GM23338 (cell line): ENCODE measurements at regions not wholly inside any gene's neighbourhood (a gene's known extent, or its start where the extent isn't known, plus 50 kb on each side); places are given as distances from the start of the nearest gene placed in this dataset.

Experiments used
- CREB1 ChIP-seq: fragments of 250-450 bp; sonication (Bioruptor Pico); IDR thresholded peaks from 2 replicates; pipeline ENCODE4 v1.5.0; 2020; ENCODE audit warnings: low read depth, mild to moderate bottlenecking, moderate library complexity
- EZH2 ChIP-seq: fragments of 200-600 bp; sonication (generic); IDR thresholded peaks from one replicate; pipeline ENCODE4 v1.8.0; 2017; ENCODE audit warnings: antibody characterized with exemption, mild to moderate bottlenecking, low read depth; ENCODE audit not compliant: unreplicated experiment
- EZH2phosphoT487 ChIP-seq: fragments of 200-600 bp; sonication (generic); IDR thresholded peaks from one replicate; pipeline ENCODE4 v1.8.1; 2018; ENCODE audit warnings: antibody characterized with exemption; ENCODE audit not compliant: unreplicated experiment
- JUNB ChIP-seq: IDR thresholded peaks from one replicate; pipeline ENCODE4 v1.6.1; 2016; ENCODE audit warnings: antibody characterized with exemption; ENCODE audit not compliant: unreplicated experiment
- POLR2AphosphoS5 ChIP-seq: IDR thresholded peaks from 2 replicates; pipeline ENCODE4 v1.6.1; 2016; ENCODE audit warnings: antibody characterized with exemption, low read depth
- STAT1 ChIP-seq: IDR thresholded peaks from one replicate; pipeline ENCODE4 v1.6.1; 2016; ENCODE audit warnings: antibody characterized with exemption; ENCODE audit not compliant: unreplicated experiment
- ZNF331 ChIP-seq: fragments of 250-450 bp; sonication (Bioruptor Pico); IDR thresholded peaks from 2 replicates; pipeline ENCODE4 v1.5.0; 2020; ENCODE audit warnings: low read depth, mild to moderate bottlenecking, moderate library complexity
- TF ChIP-seq, protein P1 (sequence below): IDR thresholded peaks from one replicate; pipeline ENCODE4 v1.6.1; 2018; ENCODE audit warnings: antibody characterized with exemption; ENCODE audit not compliant: unreplicated experiment
- TF ChIP-seq, protein P2 (sequence below), 2 experiments: fragments of 200-600 bp in 1 of 2; sonication (generic) in 1 of 2; conservative IDR thresholded peaks; 2 replicates each; pipeline versions ENCODE4 v1.5.1 to v1.6.1; 2016 to 2017; ENCODE audit warnings: antibody characterized with exemption in 2 of 2, low read depth in 2 of 2, mild to moderate bottlenecking in 2 of 2, moderate library complexity in 1 of 2

DNA sequence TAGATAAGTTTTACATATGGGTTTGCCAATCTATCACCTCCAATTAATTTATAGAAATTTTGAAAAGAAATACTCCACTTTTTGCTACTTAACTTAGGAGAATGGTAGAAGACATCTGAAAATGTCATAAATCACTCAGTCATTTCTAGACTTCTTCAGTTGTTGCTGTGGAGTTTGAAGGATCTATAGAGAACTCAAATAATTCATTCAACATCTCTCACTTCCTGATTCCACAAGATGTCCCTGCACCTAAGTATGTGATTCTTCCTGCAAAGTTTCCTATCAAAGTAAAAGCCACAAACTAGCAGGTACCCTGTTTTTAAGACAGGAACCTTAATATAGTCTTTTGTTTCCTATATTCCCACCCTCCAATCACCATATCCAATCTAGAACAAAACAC, 297.1 kb upstream of the ATP10B start:
- TF ChIP-seq, protein P1, sequence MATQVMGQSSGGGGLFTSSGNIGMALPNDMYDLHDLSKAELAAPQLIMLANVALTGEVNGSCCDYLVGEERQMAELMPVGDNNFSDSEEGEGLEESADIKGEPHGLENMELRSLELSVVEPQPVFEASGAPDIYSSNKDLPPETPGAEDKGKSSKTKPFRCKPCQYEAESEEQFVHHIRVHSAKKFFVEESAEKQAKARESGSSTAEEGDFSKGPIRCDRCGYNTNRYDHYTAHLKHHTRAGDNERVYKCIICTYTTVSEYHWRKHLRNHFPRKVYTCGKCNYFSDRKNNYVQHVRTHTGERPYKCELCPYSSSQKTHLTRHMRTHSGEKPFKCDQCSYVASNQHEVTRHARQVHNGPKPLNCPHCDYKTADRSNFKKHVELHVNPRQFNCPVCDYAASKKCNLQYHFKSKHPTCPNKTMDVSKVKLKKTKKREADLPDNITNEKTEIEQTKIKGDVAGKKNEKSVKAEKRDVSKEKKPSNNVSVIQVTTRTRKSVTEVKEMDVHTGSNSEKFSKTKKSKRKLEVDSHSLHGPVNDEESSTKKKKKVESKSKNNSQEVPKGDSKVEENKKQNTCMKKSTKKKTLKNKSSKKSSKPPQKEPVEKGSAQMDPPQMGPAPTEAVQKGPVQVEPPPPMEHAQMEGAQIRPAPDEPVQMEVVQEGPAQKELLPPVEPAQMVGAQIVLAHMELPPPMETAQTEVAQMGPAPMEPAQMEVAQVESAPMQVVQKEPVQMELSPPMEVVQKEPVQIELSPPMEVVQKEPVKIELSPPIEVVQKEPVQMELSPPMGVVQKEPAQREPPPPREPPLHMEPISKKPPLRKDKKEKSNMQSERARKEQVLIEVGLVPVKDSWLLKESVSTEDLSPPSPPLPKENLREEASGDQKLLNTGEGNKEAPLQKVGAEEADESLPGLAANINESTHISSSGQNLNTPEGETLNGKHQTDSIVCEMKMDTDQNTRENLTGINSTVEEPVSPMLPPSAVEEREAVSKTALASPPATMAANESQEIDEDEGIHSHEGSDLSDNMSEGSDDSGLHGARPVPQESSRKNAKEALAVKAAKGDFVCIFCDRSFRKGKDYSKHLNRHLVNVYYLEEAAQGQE: no peak
- TF ChIP-seq, protein P2, sequence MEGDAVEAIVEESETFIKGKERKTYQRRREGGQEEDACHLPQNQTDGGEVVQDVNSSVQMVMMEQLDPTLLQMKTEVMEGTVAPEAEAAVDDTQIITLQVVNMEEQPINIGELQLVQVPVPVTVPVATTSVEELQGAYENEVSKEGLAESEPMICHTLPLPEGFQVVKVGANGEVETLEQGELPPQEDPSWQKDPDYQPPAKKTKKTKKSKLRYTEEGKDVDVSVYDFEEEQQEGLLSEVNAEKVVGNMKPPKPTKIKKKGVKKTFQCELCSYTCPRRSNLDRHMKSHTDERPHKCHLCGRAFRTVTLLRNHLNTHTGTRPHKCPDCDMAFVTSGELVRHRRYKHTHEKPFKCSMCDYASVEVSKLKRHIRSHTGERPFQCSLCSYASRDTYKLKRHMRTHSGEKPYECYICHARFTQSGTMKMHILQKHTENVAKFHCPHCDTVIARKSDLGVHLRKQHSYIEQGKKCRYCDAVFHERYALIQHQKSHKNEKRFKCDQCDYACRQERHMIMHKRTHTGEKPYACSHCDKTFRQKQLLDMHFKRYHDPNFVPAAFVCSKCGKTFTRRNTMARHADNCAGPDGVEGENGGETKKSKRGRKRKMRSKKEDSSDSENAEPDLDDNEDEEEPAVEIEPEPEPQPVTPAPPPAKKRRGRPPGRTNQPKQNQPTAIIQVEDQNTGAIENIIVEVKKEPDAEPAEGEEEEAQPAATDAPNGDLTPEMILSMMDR (conservative IDR thresholded peaks at IDR 0.05; ENCODE audit: low read depth in 2 of 2): no peak
- TF ChIP-seq POLR2AphosphoS5 (no peak), STAT1 (no peak), JUNB (no peak), CREB1 (CRISPR knock-in tag) (no peak), EZH2 (no peak), EZH2phosphoT487 (no peak), ZNF331 (no peak)
